ENCODE measurements at regions not wholly inside any gene's neighbourhood (a gene's known extent, or its start where the extent isn't known, plus 50 kb on each side); places are given as distances from the start of the nearest gene placed in this dataset. TPM values are rescaled to one million over a fixed set of nuclear protein-coding genes. Genes with fewer than 3 reads are reported as not detected.

Small RNAs in the stretch of these regions (small RNA-seq; reads per million reads assigned to genes)
- gene AC026403.1 = not detected
- gene RF00561 = not detected
- gene RN7SKP60 = not detected
- not detected for gene RNU6-168P
- gene RNU6-209P = not detected

All from hematopoietic multipotent progenitor cell (in vitro differentiated cells).